Mucosa of descending colon (tissue), 3 donors: ENCODE measurements at regions not wholly inside any gene's neighbourhood (a gene's known extent, or its start where the extent isn't known, plus 50 kb on each side); places are given as distances from the start of the nearest gene placed in this dataset.
A peak's percentile ranks its signal among the peaks of the same experiment; 100 is the strongest.

ENCODE experiments used
- ATAC-seq: fragments of 200-7000 bp; cut with Tn5 transposase; one replicate; pipeline ENCODE4 v1.9.1; 2020; ENCODE audit warnings: mild to moderate bottlenecking, moderate library complexity
- DNase-seq, 3 donors: peaks; one replicate each; pipeline ENCODE4 v3.0.0-alpha.2; 2020
- H3K36me3 ChIP-seq: fragments of 200-600 bp; one replicate; pipeline ENCODE4 v1.8.0; 2021; ENCODE audit warnings: low read depth, mild to moderate bottlenecking
- H3K4me1 ChIP-seq: fragments of 200-600 bp; one replicate; pipeline ENCODE4 v1.8.0; 2021; ENCODE audit warnings: low read depth, mild to moderate bottlenecking
- H3K4me3 ChIP-seq: fragments of 200-600 bp; one replicate; pipeline ENCODE4 v1.8.0; 2021; ENCODE audit warnings: mild to moderate bottlenecking
- H3K9me3 ChIP-seq: fragments of 200-600 bp; one replicate; pipeline ENCODE4 v1.8.0; 2021; ENCODE audit warnings: mild to moderate bottlenecking
- CTCF ChIP-seq: fragments of 200-600 bp; IDR thresholded peaks from one replicate; pipeline ENCODE4 v1.8.0; 2022; ENCODE audit warnings: antibody characterized with exemption, mild to moderate bottlenecking
- intact Hi-C, 2 donors: fragments of 100-400 bp; cut with DNase I in 1 of 2; cut with micrococcal nuclease in 1 of 2; formaldehyde crosslinking; loops; one replicate each; pipeline versions ENCODE4 v1.11.0 to v1.11.1; 2022; cut with DNase I, micrococcal nuclease
- donor health status: DM: no; HTN: no; CAD: no; lungs with moderate emphysema.
- donor health status: DM: no; HTN: no; CAD: no.
- donor health status: DM: no; HTN: yes; CAD: no.

- intact Hi-C loops: no loop called here
- DNase-seq (no peak), ATAC-seq (no peak)
- no peaks in the 10 kb centered on the region for H3K36me3 ChIP-seq
- H3K4me1 ChIP-seq: no peaks in the 10 kb centered on the region
- no peaks in the 10 kb centered on the region for H3K9me3 ChIP-seq
- TF ChIP-seq CTCF: no peak
- H3K4me3 ChIP-seq: no peak overlapping the region
Observed at GRCh38 chr5:167580608-167581007, 710.8 kb upstream of the WWC1 start.

GRCh38 chr5:167582283-167582682 is 709.2 kb upstream of the WWC1 start:
- no peak for TF ChIP-seq CTCF
- no peaks in the 10 kb centered on the region for H3K36me3 ChIP-seq
- ATAC-seq (no peak), DNase-seq (no peak)
- no peak overlapping the region for H3K4me3 ChIP-seq
- no peaks in the 10 kb centered on the region for H3K9me3 ChIP-seq
- intact Hi-C loops: no loop called here
- no peaks in the 10 kb centered on the region for H3K4me1 ChIP-seq

GRCh38 chr5:167582886-167583285 is 708.6 kb upstream of the WWC1 start:
- TF ChIP-seq CTCF: no peak
- intact Hi-C loops: no loop called here
- H3K9me3 ChIP-seq: no peaks in the 10 kb centered on the region
- H3K4me3 ChIP-seq: no peak overlapping the region
- ATAC-seq (no peak), DNase-seq (no peak)
- H3K4me1 ChIP-seq: no peaks in the 10 kb centered on the region
- no peaks in the 10 kb centered on the region for H3K36me3 ChIP-seq

- Histone ChIP-seq H3K4me3 (no peak overlapping the region), H3K36me3 (no peaks in the 10 kb centered on the region), H3K4me1 (no peaks in the 10 kb centered on the region), H3K9me3 (no peaks in the 10 kb centered on the region)
- ATAC-seq (no peak), DNase-seq (no peak)
- no peak for TF ChIP-seq CTCF
- intact Hi-C loops: no loop called here
Observed at GRCh38 chr5:167585184-167585583, 706.3 kb upstream of the WWC1 start.

GRCh38 chr5:167587772-167588437 is 703.5 kb upstream of the WWC1 start:
- no peak overlapping the region for H3K4me3 ChIP-seq
- H3K9me3 ChIP-seq: no peaks in the 10 kb centered on the region
- no peak for ATAC-seq
- no peaks in the 10 kb centered on the region for H3K4me1 ChIP-seq
- intact Hi-C loops: no loop called here
- no peak for TF ChIP-seq CTCF
- DNase-seq: peak in 1 of 3 donors; percentile 12
- no peaks in the 10 kb centered on the region for H3K36me3 ChIP-seq

- TF ChIP-seq CTCF: no peak
- no peaks in the 10 kb centered on the region for H3K9me3 ChIP-seq
- DNase-seq (no peak), ATAC-seq (no peak)
- intact Hi-C loops: no loop called here
- H3K4me1 ChIP-seq: no peaks in the 10 kb centered on the region
- no peaks in the 10 kb centered on the region for H3K36me3 ChIP-seq
- H3K4me3 ChIP-seq: no peak overlapping the region
Observed at GRCh38 chr5:167592114-167592513, 699.3 kb upstream of the WWC1 start.
